ENCODE measurements at regions not wholly inside any gene's neighbourhood (a gene's known extent, or its start where the extent isn't known, plus 50 kb on each side); places are given as distances from the start of the nearest gene placed in this dataset.

- TF ChIP-seq CTCF (IDR thresholded peaks at IDR 0.05; ENCODE audit: poor library complexity) (no peak), EZH2phosphoT487 (IDR thresholded peaks at IDR 0.05; ENCODE audit: low read depth, severe bottlenecking, unreplicated experiment) (no peak)
Observed at GRCh38 chr9:79984429-79985067, 412.8 kb downstream of the TLE4 start.

Measured in hepatocyte (in vitro differentiated cells).